ENCODE measurements at regions not wholly inside any gene's neighbourhood (a gene's known extent, or its start where the extent isn't known, plus 50 kb on each side); places are given as distances from the start of the nearest gene placed in this dataset.
"Not testable (repeated sequence)": the region's sequence is repeated elsewhere in the genome, so short reads cannot be mapped to it uniquely, and the experiment has no call there.

GRCh38 chr1:29623501-29623900, 387.2 kb downstream of the PTPRU start:
- DNase-seq: no peak

GRCh38 chr1:29621826-29622435, 385.6 kb downstream of the PTPRU start:
- no peak for DNase-seq

- no peak for DNase-seq
Measured at GRCh38 chr1:29620631-29621030, 384.3 kb downstream of the PTPRU start.

GRCh38 chr1:29607236-29607635, 370.9 kb downstream of the PTPRU start:
- DNase-seq: no peak

GRCh38 chr1:29604796-29605195, 368.5 kb downstream of the PTPRU start:
- DNase-seq: not testable (repeated sequence)

- DNase-seq: no peak
Measured at GRCh38 chr1:29603622-29604021, 367.3 kb downstream of the PTPRU start.

- no peak for DNase-seq
Measured at GRCh38 chr1:29602203-29602602, 365.9 kb downstream of the PTPRU start.

GRCh38 chr1:29601021-29601420, 364.7 kb downstream of the PTPRU start:
- no peak for DNase-seq

- DNase-seq: no peak
Measured at GRCh38 chr1:29599826-29600225, 363.5 kb downstream of the PTPRU start.

- no peak for DNase-seq
Measured at GRCh38 chr1:29599071-29599470, 362.7 kb downstream of the PTPRU start.

- DNase-seq: no peak
Measured at GRCh38 chr1:29597861-29598260, 361.5 kb downstream of the PTPRU start.

- DNase-seq: no peak
Measured at GRCh38 chr1:29593601-29594382, 357.5 kb downstream of the PTPRU start.

- DNase-seq: no peak
Measured at GRCh38 chr1:29592731-29593130, 356.4 kb downstream of the PTPRU start.

GRCh38 chr1:29592261-29592615, 355.9 kb downstream of the PTPRU start:
- no peak for DNase-seq

- no peak for DNase-seq
Measured at GRCh38 chr1:29591601-29592260, 355.4 kb downstream of the PTPRU start.

- DNase-seq: no peak
Measured at GRCh38 chr1:29590583-29591565, 354.6 kb downstream of the PTPRU start.

GRCh38 chr1:29589716-29590115, 353.4 kb downstream of the PTPRU start:
- DNase-seq: not testable (repeated sequence)

GRCh38 chr1:29586991-29587745, 350.8 kb downstream of the PTPRU start:
- DNase-seq: no peak

- DNase-seq: no peak
Measured at GRCh38 chr1:29586215-29586614, 349.9 kb downstream of the PTPRU start.

- DNase-seq: no peak
Measured at GRCh38 chr1:29585656-29586055, 349.3 kb downstream of the PTPRU start.

GRCh38 chr1:29585201-29585600, 348.9 kb downstream of the PTPRU start:
- no peak for DNase-seq

GRCh38 chr1:29584776-29585175, 348.5 kb downstream of the PTPRU start:
- no peak for DNase-seq

Data from activated T-cell treated with anti-CD3 and anti-CD28 coated beads, Interleukin-2, amount 50 U/mL, for 48 hours (primary cell).